ENCODE measurements at regions not wholly inside any gene's neighbourhood (a gene's known extent, or its start where the extent isn't known, plus 50 kb on each side); places are given as distances from the start of the nearest gene placed in this dataset.
A peak's percentile ranks its signal among the peaks of the same experiment; 100 is the strongest.

GRCh38 chr17:27378482-27379175, 77.6 kb upstream of the KSR1 start:
- no peak for DNase-seq (ENCODE audit: insufficient read length, low spot score, missing footprints)
- Histone ChIP-seq H3K9me3 (ENCODE audit: low read depth, low read length) (no peaks in the 10 kb centered on the region), H3K4me2 (ENCODE audit: insufficient read depth, low read length) (no peak overlapping the region), H4K20me1 (ENCODE audit: insufficient read depth, low read length) (no peaks in the 10 kb centered on the region), H3K36me3 (ENCODE audit: insufficient read depth, low read length) (no peaks in the 10 kb centered on the region), H3K4me1 (ENCODE audit: insufficient read depth, low read length) (peaks cover 20% of the 10 kb centered on the region), H3K79me2 (ENCODE audit: insufficient read depth, low read length) (no peaks in the 10 kb centered on the region), H2AFZ (ENCODE audit: low read length) (no peak overlapping the region), H3K4me3 (ENCODE audit: insufficient read depth, low read length) (no peak overlapping the region), H3K27me3 (ENCODE audit: insufficient read depth, low read length) (no peaks in the 10 kb centered on the region), H3K27ac (ENCODE audit: low read depth, low read length) (no peak overlapping the region)
- no peak for TF ChIP-seq CTCF (IDR thresholded peaks at IDR 0.05; ENCODE audit: extremely low read depth, low read depth, low read length)

DNA sequence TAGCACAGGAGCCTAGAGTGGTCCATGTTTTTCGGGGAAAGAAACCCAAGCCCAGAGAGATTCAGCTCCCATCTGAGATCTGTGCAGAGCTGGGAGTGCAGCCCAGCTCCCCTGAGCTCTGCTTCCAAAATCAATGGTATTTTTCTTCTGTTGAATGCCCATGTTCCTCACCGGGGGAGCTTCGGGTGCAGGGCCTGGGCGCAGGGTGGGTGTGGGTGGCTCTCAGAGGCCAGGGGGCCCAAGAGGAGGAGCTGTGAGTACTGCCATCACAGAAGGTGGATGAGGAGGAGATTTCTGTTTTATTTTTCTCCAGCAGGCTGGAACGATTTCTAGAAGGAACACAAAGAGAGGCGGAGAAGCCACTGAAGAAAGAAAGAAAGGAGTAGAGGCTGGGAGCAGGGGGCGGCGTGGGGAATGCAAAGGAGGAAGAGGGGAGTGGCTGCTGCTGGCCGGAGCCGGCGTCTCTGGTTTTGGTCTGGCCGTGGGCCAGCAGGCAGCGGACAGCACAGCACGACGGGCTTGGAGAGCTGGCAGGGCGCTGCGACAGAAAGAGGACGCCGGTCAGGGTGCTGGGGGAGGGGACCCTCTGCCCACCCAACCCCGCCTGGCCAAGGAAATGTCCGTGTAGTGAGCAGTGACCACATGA, 76.2 kb upstream of the KSR1 start:
- no peaks in the 10 kb centered on the region for H3K79me2 ChIP-seq (ENCODE audit: insufficient read depth, low read length)
- no peaks in the 10 kb centered on the region for H3K27me3 ChIP-seq (ENCODE audit: insufficient read depth, low read length)
- H3K4me2 ChIP-seq (ENCODE audit: insufficient read depth, low read length) = peak overlapping the region; percentile 80
- peaks cover 32% of the 10 kb centered on the region for H3K4me1 ChIP-seq (ENCODE audit: insufficient read depth, low read length)
- no peaks in the 10 kb centered on the region for H4K20me1 ChIP-seq (ENCODE audit: insufficient read depth, low read length)
- peak; percentile 89 for DNase-seq (ENCODE audit: insufficient read length, low spot score, missing footprints)
- no peak for TF ChIP-seq CTCF (IDR thresholded peaks at IDR 0.05; ENCODE audit: extremely low read depth, low read depth, low read length)
- H3K9me3 ChIP-seq (ENCODE audit: low read depth, low read length) = no peaks in the 10 kb centered on the region
- H3K27ac ChIP-seq (ENCODE audit: low read depth, low read length) = no peak overlapping the region
- H3K36me3 ChIP-seq (ENCODE audit: insufficient read depth, low read length) = no peaks in the 10 kb centered on the region
- H3K4me3 ChIP-seq (ENCODE audit: insufficient read depth, low read length) = peak overlapping the region; percentile 60
- H2AFZ ChIP-seq (ENCODE audit: low read length) = peak overlapping the region; percentile 71

- no peak for TF ChIP-seq CTCF (IDR thresholded peaks at IDR 0.05; ENCODE audit: extremely low read depth, low read depth, low read length)
- no peak for DNase-seq (ENCODE audit: insufficient read length, low spot score, missing footprints)
- Histone ChIP-seq H3K27me3 (ENCODE audit: insufficient read depth, low read length) (no peaks in the 10 kb centered on the region), H3K79me2 (ENCODE audit: insufficient read depth, low read length) (no peaks in the 10 kb centered on the region), H3K9me3 (ENCODE audit: low read depth, low read length) (no peaks in the 10 kb centered on the region), H4K20me1 (ENCODE audit: insufficient read depth, low read length) (no peaks in the 10 kb centered on the region), H3K4me2 (ENCODE audit: insufficient read depth, low read length) (peak overlapping the region; percentile 80), H3K4me1 (ENCODE audit: insufficient read depth, low read length) (peaks cover 32% of the 10 kb centered on the region), H3K4me3 (ENCODE audit: insufficient read depth, low read length) (peak overlapping the region; percentile 60), H3K27ac (ENCODE audit: low read depth, low read length) (no peak overlapping the region), H3K36me3 (ENCODE audit: insufficient read depth, low read length) (no peaks in the 10 kb centered on the region), H2AFZ (ENCODE audit: low read length) (peak overlapping the region; percentile 71)
These were observed 75.7 kb upstream of the KSR1 start for GRCh38 chr17:27380551-27380950.

- no peaks in the 10 kb centered on the region for H4K20me1 ChIP-seq (ENCODE audit: insufficient read depth, low read length)
- peak; percentile 66 for DNase-seq (ENCODE audit: insufficient read length, low spot score, missing footprints)
- peaks cover 32% of the 10 kb centered on the region for H3K4me1 ChIP-seq (ENCODE audit: insufficient read depth, low read length)
- no peaks in the 10 kb centered on the region for H3K9me3 ChIP-seq (ENCODE audit: low read depth, low read length)
- no peak overlapping the region for H3K4me3 ChIP-seq (ENCODE audit: insufficient read depth, low read length)
- H3K27ac ChIP-seq (ENCODE audit: low read depth, low read length) = no peak overlapping the region
- peak; percentile 79 for TF ChIP-seq CTCF (IDR thresholded peaks at IDR 0.05; ENCODE audit: extremely low read depth, low read depth, low read length)
- H3K36me3 ChIP-seq (ENCODE audit: insufficient read depth, low read length) = no peaks in the 10 kb centered on the region
- no peak overlapping the region for H2AFZ ChIP-seq (ENCODE audit: low read length)
- peak overlapping the region; percentile 80 for H3K4me2 ChIP-seq (ENCODE audit: insufficient read depth, low read length)
- H3K27me3 ChIP-seq (ENCODE audit: insufficient read depth, low read length) = no peaks in the 10 kb centered on the region
- no peaks in the 10 kb centered on the region for H3K79me2 ChIP-seq (ENCODE audit: insufficient read depth, low read length)
These were observed 75.2 kb upstream of the KSR1 start for GRCh38 chr17:27381007-27381501.

Measured in osteoblast (primary cell).